Stomach (tissue), 8 donors: ENCODE measurements at regions not wholly inside any gene's neighbourhood (a gene's known extent, or its start where the extent isn't known, plus 50 kb on each side); places are given as distances from the start of the nearest gene placed in this dataset.

ENCODE experiments used
- DNase-seq, 2 donors: peaks; one replicate each; pipeline versions ENCODE4 v3.0.0 to v3.0.0-alpha.2; 2013 to 2019
- H3K27ac ChIP-seq, 5 donors: fragments of 200-600 bp in 4 of 5; sonication (generic) in 4 of 5; one replicate each; pipeline ENCODE4 v1.5.1; 2013 to 2019; ENCODE audit warnings: mild to moderate bottlenecking in 1 of 5, moderate library complexity in 1 of 5
- H3K27me3 ChIP-seq, 3 donors: fragments of 200-600 bp; sonication (generic); one replicate each; pipeline ENCODE4 v1.5.1; 2017 to 2019; ENCODE audit warnings: mixed run types in 1 of 3
- H3K36me3 ChIP-seq, 4 donors: fragments of 200-600 bp; sonication (generic); 1 replicate in 3 of 4; 2 replicates in 1 of 4; pipeline ENCODE4 v1.5.1; 2016 to 2019
- H3K4me1 ChIP-seq, 4 donors: fragments of 200-600 bp; sonication (generic); one replicate each; pipeline ENCODE4 v1.5.1; 2016 to 2019
- H3K4me3 ChIP-seq, 4 donors: fragments of 200-600 bp; sonication (generic) in 3 of 4; one replicate each; pipeline ENCODE4 v1.5.1; 2016 to 2019; ENCODE audit warnings: mild to moderate bottlenecking in 1 of 4
- H3K9me3 ChIP-seq, 4 donors: fragments of 200-600 bp; sonication (generic); one replicate each; pipeline ENCODE4 v1.5.1; 2016 to 2019
- CTCF ChIP-seq, 7 experiments: fragments of 450-650 bp in 4 of 7; fragments of 200-600 bp in 3 of 7; sonication (generic) in 3 of 7; IDR thresholded peaks; one replicate each; pipeline ENCODE4 v1.5.1; 2016 to 2019; ENCODE audit warnings: antibody characterized with exemption in 7 of 7, control low read depth in 2 of 7, mild to moderate bottlenecking in 1 of 7
- EP300 ChIP-seq: sonication (generic); formaldehyde crosslinking; IDR thresholded peaks from one replicate; pipeline ENCODE4 v1.6.1; 2017; ENCODE audit warnings: antibody characterized with exemption
- POLR2A ChIP-seq, 4 donors: fragments of 450-650 bp; IDR thresholded peaks; one replicate each; pipeline ENCODE4 v1.6.1; 2016; ENCODE audit warnings: antibody characterized with exemption in 4 of 4, control low read depth in 2 of 4, mild to moderate bottlenecking in 1 of 4, moderate library complexity in 1 of 4
- POLR2AphosphoS5 ChIP-seq, 3 donors: sonication (generic); formaldehyde crosslinking; IDR thresholded peaks; one replicate each; pipeline ENCODE4 v1.6.1; 2016; ENCODE audit warnings: antibody characterized with exemption in 3 of 3
- WGBS, 5 donors: extraction: QIAGEN DNeasy Blood & Tissue Kit in 3 of 5; methylation state at CpG; one replicate each; pipeline versions ENCODE4 v1.1.5 to v1.1.7; 2013 to 2018; 5-methylcytosine and 5-hydroxymethylcytosine counted together
- intact Hi-C: fragments of 100-400 bp; cut with DNase I; formaldehyde crosslinking; loops from one replicate; pipeline ENCODE4 v1.15.1; 2023; ENCODE audit warnings: low total_unique reads
- donor health status: healthy with polysubstance abuse.
- donor health status: Bipolar disorder and iron deficiency.
- donor health status: healthy.

- no peak for TF ChIP-seq EP300
- no peak for TF ChIP-seq CTCF (IDR thresholded peaks at IDR 0.05)
- TF ChIP-seq POLR2A (IDR thresholded peaks at IDR 0.05) = no peak
- TF ChIP-seq POLR2AphosphoS5 (IDR thresholded peaks at IDR 0.05) = no peak
- WGBS, 5 donors = 92 to 96% (median 96%) methylated on average over 5 of the region's 5 CpGs
Observed at GRCh38 chr16:26542198-26542597, 524.5 kb upstream of the C16orf82 start.

GRCh38 chr16:26546573-26546972 is 520.2 kb upstream of the C16orf82 start:
- no peak overlapping the region for H3K27ac ChIP-seq
- no peaks in the 10 kb centered on the region for H3K27me3 ChIP-seq
- no peaks in the 10 kb centered on the region for H3K36me3 ChIP-seq
- no peak overlapping the region for H3K4me3 ChIP-seq
- TF ChIP-seq CTCF (IDR thresholded peaks at IDR 0.05) = no peak
- TF ChIP-seq EP300 = no peak
- no peak for TF ChIP-seq POLR2AphosphoS5 (IDR thresholded peaks at IDR 0.05)
- TF ChIP-seq POLR2A (IDR thresholded peaks at IDR 0.05) = no peak
- H3K4me1 ChIP-seq = no peaks in the 10 kb centered on the region
- no peaks in the 10 kb centered on the region for H3K9me3 ChIP-seq
- intact Hi-C loops = no loop called here
- no peak for DNase-seq
- WGBS, 5 donors = 66 to 79% (median 73%) methylated on average over 2 of the region's 2 CpGs

More at GRCh38 chr16:26542198-26542597, 524.5 kb upstream of the C16orf82 start:
- intact Hi-C loops = no loop called here
- Histone ChIP-seq H3K4me3 (no peak overlapping the region), H3K27ac (no peak overlapping the region), H3K36me3 (no peaks in the 10 kb centered on the region), H3K27me3 (no peaks in the 10 kb centered on the region), H3K4me1 (no peaks in the 10 kb centered on the region), H3K9me3 (no peaks in the 10 kb centered on the region)
- DNase-seq = no peak

- WGBS, 5 donors = 60 to 78% (median 65%) methylated on average over 2 of the region's 2 CpGs
- H3K4me3 ChIP-seq = no peak overlapping the region
Observed at GRCh38 chr16:26547681-26548080, 519.0 kb upstream of the C16orf82 start.

GRCh38 chr16:26550111-26550610 is 516.6 kb upstream of the C16orf82 start:
- intact Hi-C loops = no loop called here
- no peak overlapping the region for H3K4me3 ChIP-seq
- no peaks in the 10 kb centered on the region for H3K27me3 ChIP-seq
- no peak for DNase-seq
- H3K27ac ChIP-seq = no peak overlapping the region
- H3K4me1 ChIP-seq = no peaks in the 10 kb centered on the region
- H3K9me3 ChIP-seq = no peaks in the 10 kb centered on the region
- 34 to 46% (median 41%) methylated on average over 3 of the region's 3 CpGs for WGBS, 5 donors
- TF ChIP-seq EP300 (no peak), POLR2A (IDR thresholded peaks at IDR 0.05) (no peak), POLR2AphosphoS5 (IDR thresholded peaks at IDR 0.05) (no peak), CTCF (IDR thresholded peaks at IDR 0.05) (no peak)
- H3K36me3 ChIP-seq = no peaks in the 10 kb centered on the region

More at GRCh38 chr16:26547681-26548080, 519.0 kb upstream of the C16orf82 start:
- intact Hi-C loops = no loop called here
- Histone ChIP-seq H3K36me3 (no peaks in the 10 kb centered on the region), H3K4me1 (no peaks in the 10 kb centered on the region), H3K27ac (no peak overlapping the region), H3K27me3 (no peaks in the 10 kb centered on the region), H3K9me3 (no peaks in the 10 kb centered on the region)
- TF ChIP-seq EP300 (no peak), POLR2AphosphoS5 (IDR thresholded peaks at IDR 0.05) (no peak), POLR2A (IDR thresholded peaks at IDR 0.05) (no peak), CTCF (IDR thresholded peaks at IDR 0.05) (no peak)
- DNase-seq = no peak
